Stimulated activated CD4-positive, alpha-beta T cell treated with anti-CD3 and anti-CD28 coated beads, TNF-alpha, amount 100 ng/mL, for 48 hours (primary cell): ENCODE measurements at regions not wholly inside any gene's neighbourhood (a gene's known extent, or its start where the extent isn't known, plus 50 kb on each side); places are given as distances from the start of the nearest gene placed in this dataset.
"Not testable (repeated sequence)": the region's sequence is repeated elsewhere in the genome, so short reads cannot be mapped to it uniquely, and the experiment has no call there.

Source experiments
- DNase-seq, 3 donors: peaks; one replicate each; pipeline ENCODE4 v3.0.0-alpha.2; 2020; ENCODE audit warnings: low read depth in 3 of 3

DNA sequence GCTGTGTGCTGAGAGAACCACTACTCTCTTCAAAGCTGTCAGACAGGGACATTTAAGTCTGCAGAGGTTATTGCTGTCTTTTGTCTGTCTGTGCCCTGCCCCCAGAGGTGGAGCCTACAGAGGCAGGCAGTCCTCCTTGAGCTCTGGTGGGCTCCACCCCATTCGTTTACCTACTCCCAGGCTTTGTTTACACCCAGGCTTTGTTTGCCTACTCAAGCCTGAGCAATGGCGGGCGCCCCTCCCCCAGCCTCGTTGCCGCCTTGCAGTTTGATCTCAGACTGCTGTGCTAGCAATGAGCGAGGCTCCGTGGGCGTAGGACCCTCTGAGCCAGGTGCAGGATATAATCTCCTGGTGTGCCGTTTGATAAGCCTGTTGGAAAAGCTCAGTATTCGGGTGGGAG lies 386.8 kb upstream of the ZMIZ1 start:
- not testable (repeated sequence) for DNase-seq

DNA sequence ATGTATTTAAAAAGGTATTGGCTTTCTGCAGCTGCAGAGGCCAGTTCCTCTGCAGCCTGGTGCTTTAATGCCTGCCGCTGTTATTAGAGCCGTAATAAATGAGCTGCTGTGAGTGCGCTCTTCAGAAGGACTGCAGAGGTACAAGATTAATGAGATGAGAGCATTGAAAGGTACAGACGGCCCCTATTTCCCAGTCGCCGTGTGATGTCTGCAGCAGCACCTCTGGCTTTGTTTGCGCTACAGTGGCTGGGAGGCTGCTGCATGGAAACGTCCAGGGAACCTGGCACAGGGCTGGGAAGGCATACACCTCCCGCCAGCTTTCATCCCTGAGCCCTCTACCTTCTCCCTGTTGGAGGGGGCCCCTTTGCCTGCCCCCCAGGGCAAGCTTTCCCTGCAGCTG lies 383.8 kb upstream of the ZMIZ1 start:
- no peak for DNase-seq

DNA sequence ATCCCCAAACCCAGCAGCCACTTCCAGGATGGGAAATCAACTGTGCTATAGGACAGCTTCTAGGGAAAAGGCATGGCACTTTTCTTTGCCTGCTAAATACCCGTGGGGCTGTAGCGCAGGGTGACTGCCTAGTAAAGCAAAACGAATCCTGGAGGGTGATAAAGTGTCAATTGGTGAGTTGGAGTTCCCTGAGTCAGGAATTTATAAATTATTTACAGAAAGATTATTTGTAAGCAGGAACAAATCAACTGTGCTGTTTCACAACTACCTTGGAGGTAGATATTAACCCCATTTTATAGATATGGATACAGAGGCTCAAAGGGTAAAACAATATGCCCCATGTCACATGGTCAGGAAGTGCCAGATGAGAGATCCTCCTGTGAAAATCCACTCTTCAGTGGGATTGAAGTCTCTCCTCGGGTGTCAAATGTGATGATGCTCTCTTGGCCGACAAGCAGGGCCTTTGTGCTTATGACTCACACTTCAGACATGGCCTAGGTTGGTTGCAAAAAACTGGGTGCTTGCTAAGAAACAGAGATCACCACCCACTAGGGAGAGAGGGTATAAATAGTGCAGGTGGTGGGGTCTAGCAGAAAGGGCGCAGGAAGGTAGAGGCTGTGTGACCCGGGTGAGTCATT lies 383.2 kb upstream of the ZMIZ1 start:
- DNase-seq: no peak

DNA sequence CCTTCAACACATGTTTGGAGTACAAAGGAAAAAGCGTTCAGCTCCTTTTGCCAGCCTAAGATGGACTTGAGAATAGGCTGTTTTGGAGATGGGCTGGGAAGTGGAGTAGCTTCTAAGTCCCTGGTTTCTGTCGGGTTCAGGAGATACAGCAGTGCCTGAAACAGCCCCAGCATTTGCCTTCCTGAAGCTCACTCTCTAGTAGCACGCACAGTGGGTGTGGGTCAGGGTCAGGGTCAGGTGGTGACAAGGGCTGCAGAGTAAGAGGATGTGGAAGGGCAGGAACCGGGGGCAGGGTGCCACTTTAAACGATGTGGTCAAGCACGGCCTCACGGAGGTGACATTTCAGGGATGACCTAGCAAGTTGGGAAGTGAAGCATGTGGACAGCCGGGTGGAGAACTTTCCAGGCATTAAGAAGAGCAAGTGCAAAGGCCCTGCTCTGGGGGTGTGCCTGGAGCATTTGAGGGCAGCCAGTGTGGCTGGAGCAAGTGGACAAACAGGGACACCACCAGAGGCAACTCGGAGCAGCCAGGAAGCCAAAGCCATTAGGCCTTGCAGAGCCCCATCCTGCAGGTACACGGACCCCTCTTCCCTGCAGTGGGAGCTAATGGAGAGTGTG lies 382.2 kb upstream of the ZMIZ1 start:
- DNase-seq: no peak

DNA sequence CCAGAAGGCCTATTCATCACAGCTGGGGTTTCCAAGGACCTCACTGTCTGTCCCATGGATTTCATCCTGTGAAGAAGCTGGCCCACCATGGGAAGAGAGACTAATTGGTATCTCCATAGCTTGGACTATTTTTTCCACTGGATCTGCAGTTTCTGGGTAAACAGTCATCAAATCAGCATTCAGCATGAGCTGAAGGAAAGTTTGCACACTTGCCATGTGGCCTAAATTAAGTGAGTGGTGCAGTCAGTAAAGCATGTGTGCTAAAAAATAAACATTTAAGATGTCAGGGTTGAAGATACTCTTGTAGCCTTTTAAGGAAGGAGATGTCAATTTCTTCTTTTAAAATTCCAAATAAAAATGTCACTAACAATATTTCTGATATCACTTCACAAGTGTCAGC lies 381.1 kb upstream of the ZMIZ1 start:
- DNase-seq: no peak

DNA sequence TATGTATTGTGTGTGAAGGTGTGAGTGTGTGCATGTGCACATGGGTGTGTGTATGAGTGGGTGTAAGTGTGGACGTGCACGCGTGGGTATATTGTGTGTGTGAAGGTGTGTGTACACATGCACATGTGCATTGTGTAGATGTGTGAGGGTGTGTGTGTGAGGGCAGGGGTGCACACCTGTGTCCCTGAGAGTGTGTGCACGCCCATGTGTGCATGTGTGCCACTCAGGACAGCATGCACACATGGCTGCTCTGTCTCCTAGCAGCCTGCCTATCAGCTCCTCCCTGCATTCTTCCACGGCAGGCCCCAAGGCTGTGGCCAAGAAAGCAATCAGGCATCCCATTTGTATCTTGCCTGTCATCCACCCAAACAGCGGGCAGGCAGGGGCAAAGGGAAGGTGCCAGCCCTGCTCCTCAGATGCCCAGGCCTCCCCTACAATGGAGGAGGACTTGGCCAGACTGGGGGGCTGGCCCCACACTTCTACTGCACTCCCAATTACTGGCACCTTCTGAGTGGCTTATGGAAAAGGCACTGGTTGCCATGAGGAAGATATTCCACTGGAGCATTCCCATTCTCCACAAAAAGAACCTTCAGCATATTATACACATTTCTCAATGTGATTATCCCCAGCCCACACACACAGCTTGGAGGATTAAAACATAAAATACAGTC lies 380.4 kb upstream of the ZMIZ1 start:
- no peak for DNase-seq

DNA sequence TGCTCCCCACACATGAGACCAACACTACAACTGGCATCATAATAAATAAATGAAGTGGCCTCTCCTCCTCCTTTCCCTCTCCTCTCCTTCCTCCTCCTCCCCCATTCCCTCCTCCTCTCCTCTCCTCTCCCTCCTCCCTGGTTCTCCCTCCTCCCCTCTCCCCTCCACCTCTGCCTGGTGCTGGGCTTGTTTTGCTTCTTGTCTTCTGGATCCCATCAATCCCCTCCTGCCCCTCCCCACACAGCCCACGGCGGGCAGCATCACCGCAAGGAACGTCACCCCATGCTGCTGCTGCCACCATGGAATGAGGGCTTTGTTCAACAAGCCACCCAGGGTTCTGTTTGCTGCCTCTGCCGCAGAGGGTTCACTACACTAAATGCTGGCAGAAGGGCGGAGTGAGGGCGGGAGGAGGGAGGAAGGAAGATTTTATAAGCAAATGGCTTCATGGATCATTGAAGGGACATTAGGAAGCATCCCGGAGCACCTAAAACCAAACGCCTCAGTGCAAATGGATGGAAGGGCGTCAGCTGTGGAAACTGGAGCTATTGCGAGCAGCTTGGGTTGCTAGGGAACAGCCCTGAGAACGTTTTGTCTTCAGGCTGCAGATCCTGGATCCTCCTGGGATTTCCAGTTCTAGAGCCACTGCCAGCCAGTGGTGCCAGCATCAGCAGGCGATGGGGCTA lies 379.7 kb upstream of the ZMIZ1 start:
- DNase-seq: no peak

DNA sequence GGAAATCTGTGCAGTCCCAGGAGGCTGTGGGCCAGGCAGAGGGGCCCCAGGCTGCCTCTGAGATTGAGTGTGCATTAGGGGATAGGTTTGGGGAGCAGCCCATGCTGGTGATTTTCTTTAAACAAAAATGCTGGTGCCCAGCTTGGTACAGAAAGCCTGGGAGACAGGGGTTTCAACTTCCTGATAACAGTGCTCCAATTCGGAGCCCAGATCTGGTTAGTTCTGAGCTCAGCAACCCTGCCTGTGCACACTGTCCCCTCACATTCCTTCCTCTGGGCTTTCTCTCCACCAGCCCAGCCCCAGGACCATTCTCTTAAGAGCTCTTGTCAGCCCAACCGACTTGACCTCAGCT lies 379.2 kb upstream of the ZMIZ1 start:
- DNase-seq: no peak

DNA sequence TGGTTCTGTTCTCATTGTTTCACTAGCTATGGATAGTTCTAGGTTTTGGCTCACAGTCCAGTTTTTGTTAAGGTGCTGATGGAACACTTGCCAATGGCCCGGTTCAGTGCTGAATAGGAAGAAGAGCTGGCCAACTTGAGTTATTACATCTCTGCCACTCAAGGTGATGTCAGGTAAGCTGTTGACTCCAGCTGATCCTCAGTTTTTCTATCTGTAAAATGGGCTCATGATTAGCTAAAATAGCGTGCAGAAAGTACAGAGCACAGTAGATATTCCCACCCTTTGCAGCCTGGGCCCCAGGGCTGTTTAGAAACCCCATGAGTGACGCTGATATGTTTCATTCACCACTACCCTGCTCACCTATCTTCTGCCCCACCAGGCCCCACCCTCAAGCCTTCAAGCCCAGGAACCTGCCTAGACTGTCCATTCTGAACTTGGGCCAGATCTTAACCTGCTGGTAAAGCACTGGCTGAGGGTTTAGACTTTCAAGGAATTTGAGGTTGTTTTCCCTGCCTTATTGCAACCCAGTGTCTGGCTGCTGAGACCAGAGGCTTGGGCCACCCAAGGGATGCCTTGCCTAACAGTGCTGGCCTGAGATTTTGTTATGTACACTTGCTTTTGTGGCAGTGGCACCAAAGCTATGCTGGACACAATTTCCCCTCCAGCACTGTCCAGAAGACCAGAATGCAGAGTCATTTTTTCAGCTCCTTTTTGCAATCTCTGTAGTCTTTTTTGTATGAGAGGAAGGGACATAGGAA lies 378.2 kb upstream of the ZMIZ1 start:
- DNase-seq: no peak

DNA sequence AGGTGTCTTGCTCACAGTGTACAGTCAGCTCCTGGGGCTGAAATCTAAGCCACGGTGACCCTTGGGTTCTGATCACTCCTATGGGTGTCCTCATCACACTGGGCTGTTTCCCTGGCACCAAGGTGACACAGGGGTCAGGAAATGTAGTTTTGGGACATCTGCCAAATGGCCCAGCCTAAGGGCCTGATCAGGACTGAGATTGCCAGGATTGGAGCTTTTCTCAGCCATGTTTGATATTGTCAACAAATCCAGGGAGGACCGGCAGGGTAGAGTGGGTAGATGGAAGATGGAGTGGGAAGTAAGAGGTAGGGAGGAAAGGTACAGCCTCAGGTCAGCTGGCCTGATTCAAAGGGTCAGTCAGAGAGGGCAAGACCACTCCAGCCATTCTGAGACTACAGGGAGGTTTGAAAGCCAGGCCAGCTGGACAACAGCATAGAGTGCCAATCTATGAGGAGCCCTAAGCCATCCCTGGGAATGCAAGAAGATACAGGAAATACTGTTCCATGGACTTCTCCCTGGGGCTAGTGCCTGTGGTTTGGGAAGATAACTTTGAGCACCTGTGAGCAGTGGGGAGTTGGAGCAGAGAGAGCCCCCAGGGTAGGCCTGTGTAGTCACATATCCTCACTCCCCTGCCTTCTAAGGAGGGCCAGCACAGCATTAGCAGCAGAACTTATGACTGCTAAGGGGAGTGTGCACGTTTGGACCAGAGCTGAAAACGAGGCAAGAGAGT lies 377.3 kb upstream of the ZMIZ1 start:
- DNase-seq: no peak

DNA sequence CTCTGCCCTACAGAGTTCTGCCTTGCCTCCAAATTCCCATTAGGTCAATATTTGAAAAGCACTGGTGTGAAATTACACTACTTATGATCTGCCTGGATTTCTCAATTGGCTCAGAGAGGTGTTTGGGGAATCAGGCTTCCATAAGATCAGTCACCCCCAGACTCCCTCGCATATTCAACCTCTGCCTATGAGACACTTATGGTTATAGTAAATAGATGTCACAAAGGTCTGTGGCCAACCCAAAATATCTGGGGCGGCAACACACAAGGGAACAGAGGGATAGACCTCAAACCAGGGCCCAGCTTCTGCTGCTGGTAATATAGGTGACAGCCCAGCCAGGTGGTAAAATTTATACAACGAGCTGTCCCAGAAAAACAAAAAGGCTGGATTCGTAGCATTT lies 376.7 kb upstream of the ZMIZ1 start:
- DNase-seq: no peak

DNA sequence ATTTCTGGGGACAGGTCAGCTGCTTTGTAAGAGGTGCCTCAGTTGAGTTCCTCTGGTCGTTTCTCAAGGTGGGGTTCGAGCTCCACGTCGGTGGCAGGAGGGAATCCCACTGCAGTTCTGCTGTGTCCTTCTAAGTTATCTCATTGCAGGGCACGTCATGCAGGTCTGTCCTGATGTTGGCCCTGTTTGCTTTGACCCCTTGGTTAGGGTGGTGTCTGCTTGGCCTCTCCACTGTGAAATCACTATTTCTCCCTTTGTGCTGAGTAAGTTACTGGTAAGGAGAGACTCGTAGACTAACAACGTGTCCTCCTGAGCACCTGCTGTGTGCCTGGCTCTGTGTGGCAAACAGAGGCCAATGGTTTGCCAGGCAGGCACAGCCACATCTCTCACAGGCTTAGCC lies 372.9 kb upstream of the ZMIZ1 start:
- DNase-seq: no peak

DNA sequence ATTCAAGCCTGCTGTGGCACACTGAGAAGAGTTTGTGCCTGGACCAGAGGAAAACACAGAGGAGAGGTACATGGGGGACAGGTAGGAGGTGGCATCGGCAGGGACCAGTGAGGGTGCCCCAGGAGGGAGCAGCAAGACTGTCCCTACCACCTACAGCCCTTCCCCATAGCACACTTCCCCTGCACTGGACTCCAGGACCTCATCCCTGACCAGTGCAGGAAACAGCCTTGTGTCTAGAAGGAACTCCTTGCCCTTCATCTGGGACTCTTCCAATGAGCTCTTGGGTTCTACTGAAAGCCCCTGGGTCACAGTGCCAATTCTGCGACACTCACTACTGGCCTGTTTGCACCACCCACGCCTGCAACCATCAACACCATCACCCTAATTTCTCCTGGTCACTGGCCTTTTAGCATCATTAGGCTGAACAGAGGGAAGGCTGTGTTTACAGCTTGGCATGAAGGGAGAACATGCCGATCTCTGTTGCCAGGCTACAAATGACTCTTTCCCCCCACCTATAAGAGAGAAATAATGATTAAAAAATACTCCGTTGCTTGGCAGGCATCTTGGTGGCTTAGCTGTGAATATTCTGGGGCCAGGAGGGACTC lies 371.9 kb upstream of the ZMIZ1 start:
- no peak for DNase-seq

DNA sequence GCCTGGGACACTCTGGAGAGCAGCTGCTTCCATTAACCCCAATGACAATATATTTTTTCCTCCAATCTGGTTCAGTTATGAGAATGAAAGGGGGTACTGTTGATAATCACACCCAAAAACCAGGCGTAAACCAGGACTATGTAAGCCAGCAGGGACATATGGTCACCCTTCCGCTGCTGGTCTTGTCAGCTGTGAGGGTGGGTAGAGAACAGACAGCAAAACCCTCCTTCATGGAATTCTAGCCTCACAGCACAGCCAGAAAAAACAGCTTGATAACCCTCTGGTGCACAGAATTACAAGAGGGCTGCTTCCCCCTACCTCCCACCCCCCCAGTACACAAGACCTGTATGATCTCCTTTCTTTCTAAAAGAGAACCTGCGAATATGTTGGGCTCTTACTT lies 368.8 kb upstream of the ZMIZ1 start:
- DNase-seq: no peak

DNA sequence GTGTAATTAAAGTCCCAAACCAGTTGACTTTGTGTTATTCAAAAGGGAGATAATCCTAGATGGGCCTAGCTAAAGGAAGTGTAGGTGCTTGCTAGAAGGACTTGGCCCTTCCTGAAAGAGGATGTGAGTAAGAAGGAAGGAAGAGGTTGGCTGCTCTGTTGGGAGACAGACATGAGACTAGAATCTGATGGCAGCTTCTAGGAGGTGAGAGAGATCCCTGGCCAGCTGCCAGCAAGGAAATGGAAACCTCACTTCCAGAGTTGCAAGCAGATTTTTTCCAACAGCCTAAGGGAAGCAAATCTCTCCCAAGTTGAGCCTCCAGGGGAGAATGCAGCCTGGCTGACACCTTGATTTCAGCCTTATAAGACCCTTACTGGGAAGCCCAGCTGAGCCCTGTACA lies 368.4 kb upstream of the ZMIZ1 start:
- no peak for DNase-seq

DNA sequence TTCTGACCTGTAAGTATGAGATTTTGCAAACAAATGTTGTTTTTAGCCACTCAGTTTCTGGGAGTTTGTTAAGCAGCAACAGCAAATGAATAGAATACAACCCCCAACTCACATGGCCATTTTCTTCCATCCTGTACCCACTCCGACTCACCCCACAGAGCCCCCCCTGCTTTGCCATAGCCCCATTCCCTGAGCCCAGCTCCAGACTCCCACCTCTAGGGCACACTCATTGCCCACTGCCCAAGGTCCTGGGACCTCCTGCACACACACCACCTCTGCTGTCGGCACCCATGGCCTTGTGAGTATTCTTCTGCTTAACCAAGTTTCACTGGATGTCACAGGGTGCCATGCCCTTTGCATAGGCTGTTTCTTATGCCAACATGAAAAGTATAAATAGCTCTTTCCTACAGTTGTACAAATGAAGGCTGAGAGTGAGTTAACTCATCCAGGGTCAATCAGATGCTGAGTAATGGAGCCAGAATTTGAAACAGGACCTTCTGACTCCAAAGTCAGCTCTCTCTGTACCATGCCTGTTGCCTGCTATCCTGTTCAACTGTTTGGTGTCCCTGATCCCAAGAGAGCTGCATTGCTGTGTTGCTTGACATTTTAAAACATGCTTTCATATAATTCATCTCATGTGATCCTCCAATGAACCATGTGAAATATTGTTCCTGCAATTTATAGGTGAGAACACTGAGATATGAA lies 367.8 kb upstream of the ZMIZ1 start:
- no peak for DNase-seq

DNA sequence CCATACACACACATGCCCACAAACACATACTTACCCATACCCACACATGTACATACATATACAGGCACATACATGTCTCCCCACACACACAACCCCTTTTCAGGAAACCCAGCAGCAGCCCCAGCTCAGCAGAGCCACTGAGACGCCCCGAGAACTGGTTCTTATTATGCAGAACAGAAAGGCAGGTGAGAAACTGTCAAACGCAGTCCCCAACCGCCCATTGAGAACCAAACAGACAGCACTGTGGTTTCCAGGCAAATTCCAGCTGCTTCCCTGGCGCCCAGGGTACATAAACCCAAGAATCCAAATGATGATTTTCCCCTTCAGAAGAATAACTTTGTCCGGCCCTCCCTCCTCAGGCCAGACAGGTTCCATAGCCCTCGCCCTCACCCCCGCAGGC lies 366.6 kb upstream of the ZMIZ1 start:
- no peak for DNase-seq

DNA sequence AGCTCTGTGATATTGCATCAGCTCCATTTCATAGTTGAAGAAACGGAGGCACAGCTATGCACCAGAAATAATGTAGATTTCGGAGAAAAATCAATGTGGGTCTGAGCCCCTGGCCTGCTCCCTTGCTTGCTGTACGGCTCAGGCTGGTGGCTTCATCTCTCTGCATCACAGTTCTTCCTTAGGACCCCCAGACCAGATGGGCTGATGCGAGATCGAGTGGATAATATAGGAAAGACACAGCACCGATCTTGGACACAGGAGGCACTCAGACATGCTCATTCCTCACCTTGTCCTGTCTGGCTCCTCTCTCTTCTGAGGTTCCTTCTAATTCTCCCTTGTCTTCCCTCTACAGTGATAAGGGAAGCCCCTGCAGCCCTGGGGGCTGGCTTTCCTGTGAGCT lies 365.9 kb upstream of the ZMIZ1 start:
- DNase-seq: no peak

DNA sequence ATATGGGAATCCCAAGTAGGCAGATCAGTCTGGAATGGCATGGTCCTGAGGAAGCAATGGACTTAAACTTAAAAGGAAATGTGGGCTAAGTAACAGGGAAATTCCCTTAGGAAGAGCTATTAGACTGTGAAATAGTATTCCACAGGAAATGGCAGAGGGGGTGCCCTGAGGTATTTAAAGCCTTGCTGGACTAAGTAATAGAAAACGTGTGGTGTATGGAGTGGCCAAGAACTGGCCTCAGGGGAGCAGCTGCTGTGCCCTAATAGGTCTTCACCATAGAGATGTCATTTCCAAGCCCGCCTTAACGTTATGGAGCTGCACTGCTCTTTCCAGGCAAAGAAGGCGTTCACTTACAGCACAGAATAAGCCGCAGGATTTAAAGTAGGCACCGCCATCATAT lies 365.2 kb upstream of the ZMIZ1 start:
- DNase-seq: no peak

DNA sequence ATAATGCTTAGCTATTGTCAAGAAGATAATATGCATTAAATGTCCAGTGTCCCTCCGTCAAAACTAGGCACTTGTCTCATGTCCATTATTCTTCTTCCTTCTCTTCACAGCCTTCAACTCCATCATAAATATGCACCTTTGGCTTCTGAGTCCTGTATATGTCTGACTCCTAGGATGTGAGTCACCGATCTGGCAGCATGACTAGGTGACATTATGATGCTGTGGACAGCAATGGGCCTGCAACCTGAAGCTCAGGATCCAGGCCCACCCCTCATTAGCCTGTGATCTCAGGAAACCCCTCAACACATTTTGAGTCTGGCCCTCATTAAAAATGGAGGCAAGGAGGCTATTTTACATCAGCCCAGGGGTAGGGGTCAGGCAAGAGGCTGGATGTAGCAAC lies 362.5 kb upstream of the ZMIZ1 start:
- no peak for DNase-seq
